ENCODE measurements at regions not wholly inside any gene's neighbourhood (a gene's known extent, or its start where the extent isn't known, plus 50 kb on each side); places are given as distances from the start of the nearest gene placed in this dataset.

DNA sequence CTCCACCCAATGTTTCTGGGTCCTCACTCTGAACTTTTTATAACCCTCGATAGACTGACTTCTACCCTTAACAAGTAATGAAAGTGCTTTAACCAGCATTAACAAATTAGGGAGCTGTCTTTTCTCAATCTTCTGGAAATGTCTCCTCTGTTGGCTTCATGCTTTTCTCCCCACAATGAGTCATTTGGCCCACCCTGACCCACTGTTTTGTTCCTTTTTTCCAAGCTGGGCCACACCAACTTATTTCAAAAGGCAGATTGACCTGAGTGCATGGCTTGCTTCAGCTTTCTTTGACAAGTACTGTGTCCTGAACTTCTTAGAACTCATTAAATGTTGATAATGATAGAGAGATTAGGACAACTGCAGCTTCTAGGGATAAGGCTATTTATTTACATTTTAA, 199.6 kb upstream of the SEMA6D start:
- CTCF ChIA-PET = interaction anchor here (0.6 kb wide), 1 partner anchor 441 kb away, joined by 3 read pairs; no protein-coding TSS in a partner anchor
- POLR2A ChIA-PET (ENCODE audit: unreplicated experiment) = no interaction called here
- no CpG with 5 or more reads among the region's 1 CpG for WGBS, 2 experiments (ENCODE audit: extremely low coverage in 2 of 2, insufficient read length in 1 of 2)
- Histone ChIP-seq H3K36me3 (ENCODE audit: control insufficient read depth, insufficient read depth, low read length) (no peaks in the 10 kb centered on the region), H3K56ac (ENCODE audit: extremely low read depth, insufficient read depth, low read length) (no peak overlapping the region), H4K5ac (ENCODE audit: low read depth, low read length) (no peak overlapping the region), H3K4me1 (ENCODE audit: control insufficient read depth, insufficient read depth, low read length) (peaks cover 10% of the 10 kb centered on the region; the same call in 1 of the 2 replicates), H3K27me3 (ENCODE audit: control insufficient read depth, insufficient read depth, low read length) (no peaks in the 10 kb centered on the region), H3K4me3 (ENCODE audit: insufficient read depth, low read depth, low read length) (no peak overlapping the region), H2BK20ac (ENCODE audit: low read depth, low read length) (no peak overlapping the region), H4K20me1 (ENCODE audit: insufficient read depth, low read length) (no peaks in the 10 kb centered on the region), H3K9ac (ENCODE audit: low read depth, low read length) (no peak overlapping the region), H4K8ac (ENCODE audit: low read depth in 2 of 2, low read length in 2 of 2) (no peak overlapping the region), H2BK15ac (ENCODE audit: low read depth, low read length) (no peak overlapping the region), H2AK9ac (replicated peaks; ENCODE audit: low read depth, low read length, poor library complexity) (no peak overlapping the region), H3K27ac (ENCODE audit: insufficient read depth, low read length) (no peak overlapping the region), H2AK5ac (ENCODE audit: low read depth, low read length) (no peak overlapping the region), H4K91ac (ENCODE audit: insufficient read depth, low read depth, low read length) (no peak overlapping the region), H3K9me3 (ENCODE audit: control insufficient read depth, insufficient read depth, low read length) (no peaks in the 10 kb centered on the region), H2BK5ac (ENCODE audit: low read depth, low read length, poor library complexity, severe bottlenecking) (no peak overlapping the region), H2BK120ac (ENCODE audit: low read depth, low read length) (0 out of 2 replicates have a peak overlapping the region, but pooled peaks have one; percentile 17), H3K9me1 (ENCODE audit: insufficient read depth, low read length) (0 out of 2 replicates have a peak, but pooled peaks cover 5% of the 10 kb centered on the region), H3K23ac (ENCODE audit: low read depth, low read length) (no peak overlapping the region), H3K14ac (replicated peaks; ENCODE audit: low read depth, low read length) (no peak overlapping the region), H2AFZ (replicated peaks; ENCODE audit: low read length, poor library complexity) (no peak overlapping the region), H3K4me2 (ENCODE audit: low read depth, low read length) (no peak overlapping the region; the same call in 1 of the 2 replicates), H3K79me1 (ENCODE audit: low read depth in 1 of 2, low read length in 2 of 2) (no peaks in the 10 kb centered on the region), H3K18ac (ENCODE audit: low read depth, low read length) (no peak overlapping the region), H3K4ac (ENCODE audit: low read depth, low read length) (peak overlapping the region; percentile 46; the same call in 1 of the 2 replicates)
- intact Hi-C loops (cut with micrococcal nuclease) (no loop called here), dilution Hi-C loops (cut with HindIII; ENCODE audit: low sequenced_read_pairs, unreplicated experiment) (no loop called here), in situ Hi-C loops (cut with MboI; ENCODE audit: low sequenced_read_pairs) (no loop called here)
- BruUV-seq (replicated peaks) = no TSS peak
- DNase-seq (peak; percentile 13), ATAC-seq (ENCODE audit: low read depth) (no peak)
- TF ChIP-seq MAFK (IDR thresholded peaks at IDR 0.05; ENCODE audit: low read depth, low read length) (no peak), MAZ (IDR thresholded peaks at IDR 0.05; ENCODE audit: borderline replicate concordance, low read depth, low read length) (no peak), RFX5 (IDR thresholded peaks at IDR 0.05; ENCODE audit: low read depth, low read length) (no peak), CEBPB (IDR thresholded peaks at IDR 0.05; ENCODE audit: low read depth, low read length) (no peak), FOS (IDR thresholded peaks at IDR 0.05; ENCODE audit: low read depth, low read length) (no peak), MXI1 (IDR thresholded peaks at IDR 0.05; ENCODE audit: borderline replicate concordance, low read depth, low read length) (no peak), NFE2L2 (IDR thresholded peaks at IDR 0.05; ENCODE audit: low read depth, low read length) (no peak)
- TF ChIP-seq, protein P1, sequence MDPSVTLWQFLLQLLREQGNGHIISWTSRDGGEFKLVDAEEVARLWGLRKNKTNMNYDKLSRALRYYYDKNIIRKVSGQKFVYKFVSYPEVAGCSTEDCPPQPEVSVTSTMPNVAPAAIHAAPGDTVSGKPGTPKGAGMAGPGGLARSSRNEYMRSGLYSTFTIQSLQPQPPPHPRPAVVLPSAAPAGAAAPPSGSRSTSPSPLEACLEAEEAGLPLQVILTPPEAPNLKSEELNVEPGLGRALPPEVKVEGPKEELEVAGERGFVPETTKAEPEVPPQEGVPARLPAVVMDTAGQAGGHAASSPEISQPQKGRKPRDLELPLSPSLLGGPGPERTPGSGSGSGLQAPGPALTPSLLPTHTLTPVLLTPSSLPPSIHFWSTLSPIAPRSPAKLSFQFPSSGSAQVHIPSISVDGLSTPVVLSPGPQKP (IDR thresholded peaks at IDR 0.05; ENCODE audit: borderline replicate concordance, low read depth, low read length) = no peak
- TF ChIP-seq, protein P2, sequence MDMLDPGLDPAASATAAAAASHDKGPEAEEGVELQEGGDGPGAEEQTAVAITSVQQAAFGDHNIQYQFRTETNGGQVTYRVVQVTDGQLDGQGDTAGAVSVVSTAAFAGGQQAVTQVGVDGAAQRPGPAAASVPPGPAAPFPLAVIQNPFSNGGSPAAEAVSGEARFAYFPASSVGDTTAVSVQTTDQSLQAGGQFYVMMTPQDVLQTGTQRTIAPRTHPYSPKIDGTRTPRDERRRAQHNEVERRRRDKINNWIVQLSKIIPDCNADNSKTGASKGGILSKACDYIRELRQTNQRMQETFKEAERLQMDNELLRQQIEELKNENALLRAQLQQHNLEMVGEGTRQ (IDR thresholded peaks at IDR 0.05; ENCODE audit: low read depth, low read length) = no peak

All from IMR-90 (cell line).